HEK293 (cell line): ENCODE measurements at regions not wholly inside any gene's neighbourhood (a gene's known extent, or its start where the extent isn't known, plus 50 kb on each side); places are given as distances from the start of the nearest gene placed in this dataset.

Experiments used
- CTCF ChIA-PET: fragments of 350-600 bp; formaldehyde crosslinking; extraction: SDS; loops from one replicate; lab custom pipeline; 2021; ENCODE audit warnings: antibody characterized with exemption; lab: Yijun Ruan, JAX
- POLR2A ChIA-PET: fragments of 300-600 bp; formaldehyde crosslinking; extraction: SDS; loops from one replicate; lab custom pipeline; 2020; ENCODE audit warnings: antibody characterized with exemption, inconsistent platforms; lab: Yijun Ruan, JAX
- H3K27ac ChIP-seq: fragments of 200-500 bp; sonication (Bioruptor generic); 2 replicates; pipeline ENCODE4 v1.5.1; 2014; ENCODE audit warnings: low read depth, low read length, control low read depth, inconsistent platforms; ENCODE audit errors: extremely low read depth
- H3K36me3 ChIP-seq, 2 experiments: fragments of 200-500 bp in 1 of 2; sonication (Bioruptor generic) in 1 of 2; 1 replicate in 1 of 2; 2 replicates in 1 of 2; pipeline ENCODE4 v1.5.1; 2014 to 2017; ENCODE audit warnings: inconsistent platforms in 2 of 2, low read length in 2 of 2; ENCODE audit not compliant: control insufficient read depth in 2 of 2, insufficient read depth in 1 of 2
- H3K4me1 ChIP-seq: fragments of 200-500 bp; sonication (Bioruptor generic); 2 replicates; pipeline ENCODE4 v1.5.1; 2014; ENCODE audit warnings: mild to moderate bottlenecking, low read length, inconsistent platforms; ENCODE audit not compliant: control insufficient read depth, insufficient read depth
- H3K4me3 ChIP-seq: 2 replicates; pipeline ENCODE4 v1.5.1; 2011; ENCODE audit warnings: low read depth, mild to moderate bottlenecking, control low read depth, low read length, moderate library complexity
- H3K9me3 ChIP-seq: fragments of 200-500 bp; sonication (Bioruptor generic); 2 replicates; pipeline ENCODE4 v1.5.1; 2014; ENCODE audit warnings: low read depth, low read length, inconsistent platforms; ENCODE audit not compliant: control insufficient read depth, insufficient read depth
- GLIS1 ChIP-seq: fragments of 450-650 bp; formaldehyde crosslinking; IDR thresholded peaks from 2 replicates; pipeline ENCODE4 v1.5.1; 2016; ENCODE audit warnings: missing biosample characterization, missing genetic modification characterization
- HOXA7 ChIP-seq: sonication (generic); formaldehyde crosslinking; IDR thresholded peaks from 2 replicates; pipeline ENCODE4 v1.8.1; 2022; ENCODE audit warnings: missing genetic modification reagents, borderline replicate concordance
- TSHZ1 ChIP-seq: fragments of 450-650 bp; formaldehyde crosslinking; IDR thresholded peaks from 2 replicates; pipeline ENCODE4 v1.5.1; 2016; ENCODE audit warnings: missing biosample characterization, missing genetic modification characterization, borderline replicate concordance
- ZBTB48 ChIP-seq: fragments of 450-650 bp; formaldehyde crosslinking; IDR thresholded peaks from 2 replicates; pipeline ENCODE4 v1.5.1; 2016; ENCODE audit warnings: missing biosample characterization, missing genetic modification characterization
- ZNF133 ChIP-seq: fragments of 450-650 bp; formaldehyde crosslinking; IDR thresholded peaks from 2 replicates; pipeline ENCODE4 v1.5.1; 2016; ENCODE audit warnings: missing biosample characterization, missing genetic modification characterization
- ZNF175 ChIP-seq: fragments of 450-650 bp; formaldehyde crosslinking; IDR thresholded peaks from 2 replicates; pipeline ENCODE4 v1.5.1; 2016; ENCODE audit warnings: missing biosample characterization, missing genetic modification characterization
- ZNF274 ChIP-seq, 2 experiments: fragments of 200-500 bp in 1 of 2; fragments of 450-650 bp in 1 of 2; sonication (Bioruptor generic) in 1 of 2; formaldehyde crosslinking in 1 of 2; IDR thresholded peaks; 2 replicates each; pipeline versions ENCODE4 v1.5.1 to v1.6.1; 2014 to 2016; ENCODE audit warnings: borderline replicate concordance in 1 of 2, inconsistent platforms in 1 of 2, low read length in 1 of 2, missing biosample characterization in 1 of 2, missing genetic modification characterization in 1 of 2
- ZNF324 ChIP-seq: fragments of 450-650 bp; formaldehyde crosslinking; IDR thresholded peaks from 2 replicates; pipeline ENCODE4 v1.5.1; 2016; ENCODE audit warnings: missing biosample characterization, missing genetic modification characterization
- ZNF335 ChIP-seq: fragments of 450-650 bp; formaldehyde crosslinking; conservative IDR thresholded peaks from 2 replicates; pipeline ENCODE4 v1.5.1; 2016; ENCODE audit warnings: missing biosample characterization, missing genetic modification characterization
- ZNF423 ChIP-seq: fragments of 450-650 bp; formaldehyde crosslinking; IDR thresholded peaks from 2 replicates; pipeline ENCODE4 v1.5.1; 2016; ENCODE audit warnings: missing biosample characterization, missing genetic modification characterization
- ZNF433 ChIP-seq: fragments of 450-650 bp; formaldehyde crosslinking; IDR thresholded peaks from 2 replicates; pipeline ENCODE4 v1.5.1; 2016; ENCODE audit warnings: missing biosample characterization, missing genetic modification characterization, low read depth
- ZNF48 ChIP-seq: fragments of 450-650 bp; formaldehyde crosslinking; IDR thresholded peaks from 2 replicates; pipeline ENCODE4 v1.5.1; 2016; ENCODE audit warnings: missing biosample characterization, missing genetic modification characterization
- ZNF654 ChIP-seq: fragments of 450-650 bp; formaldehyde crosslinking; IDR thresholded peaks from 2 replicates; pipeline ENCODE4 v1.5.1; 2016; ENCODE audit warnings: low read depth, missing biosample characterization, missing genetic modification characterization
- ZNF664 ChIP-seq: fragments of 450-650 bp; formaldehyde crosslinking; IDR thresholded peaks from 2 replicates; pipeline ENCODE4 v1.5.1; 2016; ENCODE audit warnings: missing biosample characterization, missing genetic modification characterization
- ZNF791 ChIP-seq: fragments of 450-650 bp; formaldehyde crosslinking; IDR thresholded peaks from 2 replicates; pipeline ENCODE4 v1.5.1; 2016; ENCODE audit warnings: missing biosample characterization, missing genetic modification characterization
- ZXDB ChIP-seq: fragments of 450-650 bp; formaldehyde crosslinking; IDR thresholded peaks from 2 replicates; pipeline ENCODE4 v1.5.1; 2016; ENCODE audit warnings: missing biosample characterization, missing genetic modification characterization
- TF ChIP-seq, protein P1 (sequence below): fragments of 450-650 bp; formaldehyde crosslinking; conservative IDR thresholded peaks from 2 replicates; pipeline ENCODE4 v1.5.1; 2016; ENCODE audit warnings: low read depth, missing biosample characterization, missing genetic modification characterization
- TF ChIP-seq, protein P2 (sequence below): IDR thresholded peaks from 2 replicates; pipeline ENCODE4 v1.6.1; 2011; ENCODE audit warnings: mild to moderate bottlenecking, low read depth, low read length, borderline replicate concordance

DNA sequence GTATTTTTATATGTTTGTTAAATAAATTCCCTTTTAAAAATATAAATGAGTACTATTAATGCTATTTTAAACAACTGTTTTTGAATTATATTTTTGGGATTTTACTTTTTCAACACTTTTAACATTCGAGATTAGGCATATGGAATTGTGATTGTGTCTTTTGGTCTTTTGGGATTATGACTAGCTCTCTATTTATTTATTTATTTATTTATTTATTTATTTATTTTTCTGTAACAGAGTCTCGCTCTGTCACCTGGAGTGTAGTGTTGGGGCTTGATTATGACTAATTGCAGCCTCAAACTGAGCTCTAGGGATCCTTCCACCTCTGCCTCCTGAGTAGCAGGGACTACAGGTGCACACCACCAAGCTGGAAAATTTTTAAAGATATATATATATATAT lies 1101.6 kb downstream of the FAM133A start (continued):
- no peak for TF ChIP-seq ZNF175 (tag by site-specific recombination)
- no peak for TF ChIP-seq ZBTB48 (tag by site-specific recombination)
- TF ChIP-seq, protein P1, sequence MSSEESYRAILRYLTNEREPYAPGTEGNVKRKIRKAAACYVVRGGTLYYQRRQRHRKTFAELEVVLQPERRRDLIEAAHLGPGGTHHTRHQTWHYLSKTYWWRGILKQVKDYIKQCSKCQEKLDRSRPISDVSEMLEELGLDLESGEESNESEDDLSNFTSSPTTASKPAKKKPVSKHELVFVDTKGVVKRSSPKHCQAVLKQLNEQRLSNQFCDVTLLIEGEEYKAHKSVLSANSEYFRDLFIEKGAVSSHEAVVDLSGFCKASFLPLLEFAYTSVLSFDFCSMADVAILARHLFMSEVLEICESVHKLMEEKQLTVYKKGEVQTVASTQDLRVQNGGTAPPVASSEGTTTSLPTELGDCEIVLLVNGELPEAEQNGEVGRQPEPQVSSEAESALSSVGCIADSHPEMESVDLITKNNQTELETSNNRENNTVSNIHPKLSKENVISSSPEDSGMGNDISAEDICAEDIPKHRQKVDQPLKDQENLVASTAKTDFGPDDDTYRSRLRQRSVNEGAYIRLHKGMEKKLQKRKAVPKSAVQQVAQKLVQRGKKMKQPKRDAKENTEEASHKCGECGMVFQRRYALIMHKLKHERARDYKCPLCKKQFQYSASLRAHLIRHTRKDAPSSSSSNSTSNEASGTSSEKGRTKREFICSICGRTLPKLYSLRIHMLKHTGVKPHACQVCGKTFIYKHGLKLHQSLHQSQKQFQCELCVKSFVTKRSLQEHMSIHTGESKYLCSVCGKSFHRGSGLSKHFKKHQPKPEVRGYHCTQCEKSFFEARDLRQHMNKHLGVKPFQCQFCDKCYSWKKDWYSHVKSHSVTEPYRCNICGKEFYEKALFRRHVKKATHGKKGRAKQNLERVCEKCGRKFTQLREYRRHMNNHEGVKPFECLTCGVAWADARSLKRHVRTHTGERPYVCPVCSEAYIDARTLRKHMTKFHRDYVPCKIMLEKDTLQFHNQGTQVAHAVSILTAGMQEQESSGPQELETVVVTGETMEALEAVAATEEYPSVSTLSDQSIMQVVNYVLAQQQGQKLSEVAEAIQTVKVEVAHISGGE (tag by site-specific recombination) = peak; percentile 60
- TF ChIP-seq ZNF664 (tag by site-specific recombination) = 0 out of 2 replicates have a peak, but pooled peaks have one; percentile 11
- TF ChIP-seq TSHZ1 (tag by site-specific recombination) = no peak
- TF ChIP-seq ZNF433 (tag by site-specific recombination) = 0 out of 2 replicates have a peak, but pooled peaks have one; percentile 31
- TF ChIP-seq ZNF324 (tag by site-specific recombination) = no peak
- no peak for TF ChIP-seq ZNF423 (tag by site-specific recombination)

- ChIA-PET POLR2A (no interaction called here), CTCF (interaction anchor here (0.6 kb wide), 1 partner anchor 72 kb away, joined by 3 read pairs; no protein-coding TSS in a partner anchor)
- Histone ChIP-seq H3K27ac (no peak overlapping the region), H3K4me3 (no peak overlapping the region), H3K4me1 (no peaks in the 10 kb centered on the region), H3K36me3 (no peaks in the 10 kb centered on the region), H3K9me3 (no peaks in the 10 kb centered on the region)
- TF ChIP-seq HOXA7 (no peak), ZNF133 (tag by site-specific recombination) (no peak), GLIS1 (tag by site-specific recombination) (no peak), ZNF274 (IDR thresholded peaks at IDR 0.05; ENCODE audit: low read length) (no peak), ZNF274 (tag by site-specific recombination; IDR thresholded peaks at IDR 0.05; ENCODE audit: borderline replicate concordance) (no peak), ZNF335 (no peak), ZNF791 (tag by site-specific recombination) (no peak), ZNF48 (no peak), ZXDB (tag by site-specific recombination) (no peak), ZNF654 (no peak), TSHZ1 (tag by site-specific recombination) (no peak)
- TF ChIP-seq, protein P2, sequence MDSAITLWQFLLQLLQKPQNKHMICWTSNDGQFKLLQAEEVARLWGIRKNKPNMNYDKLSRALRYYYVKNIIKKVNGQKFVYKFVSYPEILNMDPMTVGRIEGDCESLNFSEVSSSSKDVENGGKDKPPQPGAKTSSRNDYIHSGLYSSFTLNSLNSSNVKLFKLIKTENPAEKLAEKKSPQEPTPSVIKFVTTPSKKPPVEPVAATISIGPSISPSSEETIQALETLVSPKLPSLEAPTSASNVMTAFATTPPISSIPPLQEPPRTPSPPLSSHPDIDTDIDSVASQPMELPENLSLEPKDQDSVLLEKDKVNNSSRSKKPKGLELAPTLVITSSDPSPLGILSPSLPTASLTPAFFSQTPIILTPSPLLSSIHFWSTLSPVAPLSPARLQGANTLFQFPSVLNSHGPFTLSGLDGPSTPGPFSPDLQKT = no peak
Observed at GRCh38 chrX:94813541-94813940, 1139.5 kb downstream of the FAM133A start.
